MM.1S (cell line): ENCODE measurements at regions not wholly inside any gene's neighbourhood (a gene's known extent, or its start where the extent isn't known, plus 50 kb on each side); places are given as distances from the start of the nearest gene placed in this dataset.
A peak's percentile ranks its signal among the peaks of the same experiment; 100 is the strongest.

Source experiments
- DNase-seq: peaks from one replicate; pipeline ENCODE4 v3.0.0-alpha.2; 2015
- H2AFZ ChIP-seq: fragments of 300-600 bp; sonication (generic); 2 replicates; pipeline ENCODE4 v1.6.0; 2016; ENCODE audit warnings: antibody characterized with exemption, low read length
- H3F3A ChIP-seq: fragments of 300-600 bp; sonication (generic); 2 replicates; pipeline ENCODE4 v1.6.1; 2016; ENCODE audit warnings: mild to moderate bottlenecking, antibody characterized with exemption, low read length, moderate library complexity, mixed read lengths; ENCODE audit not compliant: insufficient read depth
- H3K27ac ChIP-seq: fragments of 300-600 bp; sonication (generic); 2 replicates; pipeline ENCODE4 v1.5.1; 2016; ENCODE audit warnings: mild to moderate bottlenecking, low read length
- H3K27me3 ChIP-seq: fragments of 300-600 bp; sonication (generic); replicated peaks from 2 replicates; pipeline ENCODE4 v1.6.0; 2016; ENCODE audit warnings: low read length; ENCODE audit not compliant: insufficient read depth
- H3K36me3 ChIP-seq: fragments of 300-600 bp; sonication (generic); replicated peaks from 2 replicates; pipeline ENCODE4 v1.6.1; 2016; ENCODE audit warnings: mild to moderate bottlenecking, low read length, mixed read lengths; ENCODE audit not compliant: insufficient read depth
- H3K4me1 ChIP-seq: fragments of 300-600 bp; sonication (generic); 2 replicates; pipeline ENCODE4 v1.6.1; 2016; ENCODE audit warnings: low read length, mixed read lengths
- H3K4me2 ChIP-seq: fragments of 300-600 bp; sonication (generic); 2 replicates; pipeline ENCODE4 v1.6.0; 2016; ENCODE audit warnings: low read depth, low read length
- H3K4me3 ChIP-seq: fragments of 300-600 bp; sonication (generic); 2 replicates; pipeline ENCODE4 v1.5.1; 2016; ENCODE audit warnings: low read length, mixed read lengths
- H3K79me2 ChIP-seq: fragments of 300-600 bp; sonication (generic); 2 replicates; pipeline ENCODE4 v1.6.1; 2016; ENCODE audit warnings: mixed run types, low read length, mixed read lengths
- H3K9ac ChIP-seq: fragments of 300-600 bp; sonication (generic); 2 replicates; pipeline ENCODE4 v1.6.1; 2016; ENCODE audit warnings: low read length, mixed read lengths
- H3K9me2 ChIP-seq: fragments of 300-600 bp; sonication (generic); replicated peaks from 2 replicates; pipeline ENCODE4 v1.6.1; 2016; ENCODE audit warnings: mild to moderate bottlenecking, low read length, mixed read lengths; ENCODE audit not compliant: insufficient read depth
- H3K9me3 ChIP-seq: fragments of 300-600 bp; sonication (generic); replicated peaks from 2 replicates; pipeline ENCODE4 v1.6.1; 2016; ENCODE audit warnings: mild to moderate bottlenecking, low read length, mixed read lengths; ENCODE audit not compliant: insufficient read depth
- H4K20me1 ChIP-seq: fragments of 300-600 bp; sonication (generic); 2 replicates; pipeline ENCODE4 v1.6.1; 2016; ENCODE audit warnings: mild to moderate bottlenecking, low read length, moderate library complexity, mixed read lengths; ENCODE audit not compliant: insufficient read depth
- EZH2 ChIP-seq: fragments of 300-600 bp; sonication (generic); optimal IDR thresholded peaks from 2 replicates; pipeline ENCODE3; 2017; ENCODE audit warnings: low read depth, mild to moderate bottlenecking, antibody characterized with exemption, low read length, mixed read lengths
- EZH2phosphoT487 ChIP-seq: fragments of 300-600 bp; sonication (generic); IDR thresholded peaks from 2 replicates; pipeline ENCODE4 v1.6.1; 2018; ENCODE audit warnings: antibody characterized with exemption, low read length
- TF ChIP-seq, protein P1 (sequence below): fragments of 300-600 bp; sonication (generic); IDR thresholded peaks from 2 replicates; pipeline ENCODE4 v1.5.1; 2016; ENCODE audit warnings: antibody characterized with exemption, low read length, mixed read lengths

DNA sequence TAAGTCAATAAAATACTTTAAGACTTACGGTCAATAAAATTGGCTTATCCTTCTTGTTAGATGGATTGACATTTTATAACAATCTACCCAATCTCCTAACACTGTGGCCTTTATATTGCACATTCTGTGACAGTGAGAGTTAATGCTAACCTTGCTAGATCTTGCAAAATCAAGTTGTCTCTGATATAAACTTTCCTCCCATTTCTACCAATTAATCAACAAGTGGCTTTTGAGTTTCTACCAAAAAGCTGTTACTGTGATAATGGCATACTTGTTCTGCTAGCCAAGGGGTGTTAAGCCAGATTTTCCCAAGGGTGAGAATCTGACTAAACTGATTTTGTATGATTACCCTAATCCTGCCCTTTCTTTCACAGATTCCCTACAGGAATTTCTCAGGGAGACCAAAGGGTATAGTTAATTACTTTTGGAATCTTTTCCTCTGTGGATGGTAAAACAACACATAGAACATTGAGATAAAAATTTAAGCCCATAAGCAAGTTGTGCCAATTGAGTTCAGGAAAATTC, 174.1 kb upstream of the SUCLG2 start:
- TF ChIP-seq EZH2 (no peak), EZH2phosphoT487 (no peak)
- no peaks in the 10 kb centered on the region for H3K27me3 ChIP-seq
- DNase-seq, result no peak
- H3K4me1 ChIP-seq, result no peaks in the 10 kb centered on the region
- no peak overlapping the region for H2AFZ ChIP-seq
- no peaks in the 10 kb centered on the region for H3F3A ChIP-seq
- no peak overlapping the region for H3K27ac ChIP-seq
- no peak overlapping the region for H3K4me3 ChIP-seq
- H3K9me3 ChIP-seq, result no peaks in the 10 kb centered on the region
- H3K9ac ChIP-seq, result no peak overlapping the region
- H3K9me2 ChIP-seq, result no peaks in the 10 kb centered on the region
- H3K79me2 ChIP-seq, result no peaks in the 10 kb centered on the region
- H4K20me1 ChIP-seq, result no peaks in the 10 kb centered on the region
- no peaks in the 10 kb centered on the region for H3K36me3 ChIP-seq
- H3K4me2 ChIP-seq, result no peak overlapping the region

DNA sequence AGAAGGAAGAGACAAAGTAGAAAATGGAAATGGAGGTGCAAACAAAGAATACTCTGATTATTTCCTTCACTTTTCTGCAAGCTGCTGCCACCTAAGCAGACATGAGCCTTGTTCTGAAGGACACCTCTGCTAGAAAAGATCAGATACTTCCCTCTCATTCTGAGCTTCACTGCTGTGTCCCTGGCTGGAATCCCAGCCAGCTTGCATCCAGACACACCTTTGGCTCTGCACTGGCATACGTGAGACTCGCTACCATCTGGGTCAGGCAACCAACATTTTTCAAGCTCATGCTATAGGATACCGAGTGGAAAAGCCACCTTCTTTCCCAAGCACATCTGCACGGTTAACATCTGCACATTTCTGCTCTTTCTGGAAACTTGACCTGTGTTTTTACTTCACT, 166.7 kb upstream of the SUCLG2 start:
- H3K9me2 ChIP-seq, result no peaks in the 10 kb centered on the region
- H2AFZ ChIP-seq, result no peak overlapping the region
- H3K4me3 ChIP-seq, result no peak overlapping the region
- TF ChIP-seq, protein P1, sequence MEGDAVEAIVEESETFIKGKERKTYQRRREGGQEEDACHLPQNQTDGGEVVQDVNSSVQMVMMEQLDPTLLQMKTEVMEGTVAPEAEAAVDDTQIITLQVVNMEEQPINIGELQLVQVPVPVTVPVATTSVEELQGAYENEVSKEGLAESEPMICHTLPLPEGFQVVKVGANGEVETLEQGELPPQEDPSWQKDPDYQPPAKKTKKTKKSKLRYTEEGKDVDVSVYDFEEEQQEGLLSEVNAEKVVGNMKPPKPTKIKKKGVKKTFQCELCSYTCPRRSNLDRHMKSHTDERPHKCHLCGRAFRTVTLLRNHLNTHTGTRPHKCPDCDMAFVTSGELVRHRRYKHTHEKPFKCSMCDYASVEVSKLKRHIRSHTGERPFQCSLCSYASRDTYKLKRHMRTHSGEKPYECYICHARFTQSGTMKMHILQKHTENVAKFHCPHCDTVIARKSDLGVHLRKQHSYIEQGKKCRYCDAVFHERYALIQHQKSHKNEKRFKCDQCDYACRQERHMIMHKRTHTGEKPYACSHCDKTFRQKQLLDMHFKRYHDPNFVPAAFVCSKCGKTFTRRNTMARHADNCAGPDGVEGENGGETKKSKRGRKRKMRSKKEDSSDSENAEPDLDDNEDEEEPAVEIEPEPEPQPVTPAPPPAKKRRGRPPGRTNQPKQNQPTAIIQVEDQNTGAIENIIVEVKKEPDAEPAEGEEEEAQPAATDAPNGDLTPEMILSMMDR, result no peak
- no peak for TF ChIP-seq EZH2
- no peak for TF ChIP-seq EZH2phosphoT487
- no peaks in the 10 kb centered on the region for H3F3A ChIP-seq
- H3K36me3 ChIP-seq, result no peaks in the 10 kb centered on the region
- no peaks in the 10 kb centered on the region for H3K9me3 ChIP-seq
- H3K4me2 ChIP-seq, result no peak overlapping the region
- H3K4me1 ChIP-seq, result no peaks in the 10 kb centered on the region
- no peaks in the 10 kb centered on the region for H4K20me1 ChIP-seq
- no peaks in the 10 kb centered on the region for H3K27me3 ChIP-seq
- H3K27ac ChIP-seq, result no peak overlapping the region
- no peak for DNase-seq
- no peak overlapping the region for H3K9ac ChIP-seq
- H3K79me2 ChIP-seq, result no peaks in the 10 kb centered on the region

DNA sequence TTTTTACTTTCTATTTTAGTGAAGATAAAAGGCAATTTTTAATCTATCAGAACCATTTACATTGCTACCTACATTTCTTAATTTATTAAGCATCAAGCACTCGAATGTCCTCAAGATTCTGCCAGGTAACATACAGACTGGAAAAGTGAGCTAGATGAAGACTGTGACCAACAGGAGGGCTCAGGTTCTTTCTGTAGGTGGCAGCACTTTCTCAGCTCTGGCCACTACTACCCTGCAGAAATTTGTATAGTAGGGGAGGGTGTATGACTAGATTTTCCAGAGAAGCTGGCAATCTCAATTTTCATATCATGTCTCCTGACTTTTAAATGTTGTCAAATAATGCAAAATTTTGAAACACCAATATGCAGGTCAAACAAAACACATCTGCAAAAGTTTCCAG, 165.0 kb upstream of the SUCLG2 start:
- Histone ChIP-seq H3K4me3 (no peak overlapping the region), H2AFZ (no peak overlapping the region), H3K4me2 (no peak overlapping the region), H3K36me3 (no peaks in the 10 kb centered on the region), H3K27ac (no peak overlapping the region), H3K9me2 (no peaks in the 10 kb centered on the region), H4K20me1 (no peaks in the 10 kb centered on the region), H3K9me3 (no peaks in the 10 kb centered on the region), H3K79me2 (no peaks in the 10 kb centered on the region), H3K4me1 (no peaks in the 10 kb centered on the region), H3K9ac (no peak overlapping the region), H3K27me3 (no peaks in the 10 kb centered on the region), H3F3A (no peaks in the 10 kb centered on the region)
- TF ChIP-seq, protein P1, result peak; percentile 57
- no peak for TF ChIP-seq EZH2phosphoT487
- DNase-seq, result peak; percentile 25

DNA sequence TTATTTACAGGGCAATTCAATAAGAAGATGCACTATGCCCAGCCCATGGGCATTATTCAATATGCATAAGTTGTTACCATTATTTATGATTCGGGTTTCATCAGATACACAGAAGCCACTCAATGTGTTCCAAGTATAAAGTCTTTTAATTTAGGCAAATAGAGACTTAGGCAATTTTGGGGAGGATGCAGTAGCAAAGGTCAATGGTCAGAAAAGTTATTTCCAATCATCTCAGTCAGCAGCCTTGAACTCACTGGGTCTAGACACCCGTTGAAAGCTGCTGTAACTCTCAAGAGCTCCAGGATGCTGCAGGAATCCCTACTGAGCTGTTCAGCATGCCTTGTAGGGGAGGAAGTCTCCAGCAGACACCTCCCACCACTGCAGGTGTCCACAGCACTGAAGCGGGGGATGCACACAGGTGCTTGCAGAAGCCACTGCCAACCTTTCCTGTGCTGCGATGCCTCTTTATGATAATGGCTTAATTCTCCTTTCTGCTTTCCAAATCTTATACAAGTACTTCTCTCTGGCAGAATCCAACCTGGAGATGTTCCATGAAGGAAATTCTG, 155.0 kb upstream of the SUCLG2 start:
- Histone ChIP-seq H3K4me3 (no peak overlapping the region), H3K36me3 (no peaks in the 10 kb centered on the region), H3K4me2 (no peak overlapping the region), H3K27me3 (no peaks in the 10 kb centered on the region), H3K9me3 (no peaks in the 10 kb centered on the region), H3F3A (no peaks in the 10 kb centered on the region), H2AFZ (no peak overlapping the region), H3K79me2 (no peaks in the 10 kb centered on the region), H4K20me1 (no peaks in the 10 kb centered on the region), H3K4me1 (no peaks in the 10 kb centered on the region), H3K9me2 (no peaks in the 10 kb centered on the region), H3K27ac (no peak overlapping the region), H3K9ac (no peak overlapping the region)
- TF ChIP-seq, protein P1, result no peak
- no peak for TF ChIP-seq EZH2phosphoT487
- no peak for TF ChIP-seq EZH2
- no peak for DNase-seq
